GM12878 (cell line): ENCODE measurements at regions not wholly inside any gene's neighbourhood (a gene's known extent, or its start where the extent isn't known, plus 50 kb on each side); places are given as distances from the start of the nearest gene placed in this dataset.

Experiments
- ATAC-seq: fragments of 200-7000 bp; cut with Tn5 transposase; 3 replicates; pipeline ENCODE4 v1.9.1; 2020; ENCODE audit warnings: mild to moderate bottlenecking, moderate library complexity
- BruUV-seq: library from RNA; stranded (reverse); fragments of 400-500 nt; replicated peaks from 2 replicates; lab custom pipeline; 2021; lab: Mats Ljungman, UMichigan
- CTCF ChIA-PET: fragments of 300-600 bp; sonication (Branson Sonifier 250); formaldehyde crosslinking; extraction: SDS; loops from one replicate; lab custom pipeline; 2021; ENCODE audit warnings: inconsistent platforms; lab: Yijun Ruan, JAX
- POLR2A ChIA-PET: fragments of 350-600 bp; formaldehyde crosslinking; extraction: SDS; loops from one replicate; lab custom pipeline; 2021; ENCODE audit warnings: inconsistent platforms; lab: Charles Lee
- RAD21 ChIA-PET: fragments of 300-600 bp; sonication (Branson Sonifier 250); formaldehyde crosslinking; loops from one replicate; lab custom pipeline; 2023; ENCODE audit warnings: antibody characterized with exemption; ENCODE audit not compliant: unreplicated experiment; lab: Charles Lee
- SMC1A ChIA-PET: fragments of 300-600 bp; sonication (Branson Sonifier 250); formaldehyde crosslinking; loops from one replicate; lab custom pipeline; 2023; ENCODE audit not compliant: unreplicated experiment, uncharacterized antibody; lab: Charles Lee
- DNase-seq: peaks from one replicate; pipeline ENCODE4 v3.0.0-alpha.2; 2011; ENCODE audit warnings: low read depth, low spot score
- FAIRE-seq: peaks from 3 replicates; lab custom pipeline; 2011; peaks lifted over from hg19 to GRCh38; lab: Jason Lieb, UNC
- H2AFZ ChIP-seq: 2 replicates; pipeline ENCODE4 v1.6.0; 2011; ENCODE audit warnings: low read depth, low read length, control low read depth; ENCODE audit not compliant: control insufficient read depth
- H3K27ac ChIP-seq: 2 replicates; pipeline ENCODE4 v1.5.1; 2011; ENCODE audit warnings: control low read depth; ENCODE audit not compliant: control insufficient read depth, insufficient read depth
- H3K27me3 ChIP-seq, 2 experiments: replicated peaks in 1 of 2; 2 replicates each; pipeline versions ENCODE4 v1.6.0 to v1.6.1; 2011; ENCODE audit warnings: low read length in 1 of 2; ENCODE audit not compliant: control insufficient read depth in 2 of 2, insufficient read depth in 2 of 2
- H3K36me3 ChIP-seq, 2 experiments: 2 replicates each; pipeline ENCODE4 v1.5.1; 2011; ENCODE audit warnings: low read length in 1 of 2; ENCODE audit not compliant: control insufficient read depth in 2 of 2, insufficient read depth in 2 of 2
- H3K4me1 ChIP-seq: 2 replicates; pipeline ENCODE4 v1.6.1; 2011; ENCODE audit warnings: mild to moderate bottlenecking, low read length, moderate library complexity, mixed read lengths; ENCODE audit not compliant: control insufficient read depth, insufficient read depth
- H3K4me2 ChIP-seq: 2 replicates; pipeline ENCODE4 v1.6.0; 2011; ENCODE audit warnings: control low read depth; ENCODE audit not compliant: control insufficient read depth, insufficient read depth
- H3K4me3 ChIP-seq: fragments of 200-600 bp; sonication (generic); 2 replicates; pipeline ENCODE4 v1.5.1; 2016
- H3K79me2 ChIP-seq: 2 replicates; pipeline ENCODE4 v1.6.0; 2011; ENCODE audit warnings: low read length; ENCODE audit not compliant: control insufficient read depth, insufficient read depth
- H3K9ac ChIP-seq: 2 replicates; pipeline ENCODE4 v1.8.0; 2011; ENCODE audit warnings: low read length, control low read depth, mixed read lengths; ENCODE audit not compliant: control insufficient read depth, insufficient read depth
- H3K9me3 ChIP-seq: replicated peaks from 3 replicates; pipeline ENCODE4 v1.5.1; 2011; ENCODE audit warnings: mild to moderate bottlenecking, low read length; ENCODE audit not compliant: control insufficient read depth, insufficient read depth
- H4K20me1 ChIP-seq: 2 replicates; pipeline ENCODE4 v1.6.0; 2011; ENCODE audit not compliant: control insufficient read depth, insufficient read depth
- CBFB ChIP-seq: IDR thresholded peaks from 2 replicates; pipeline ENCODE4 v1.6.1; 2016; ENCODE audit warnings: antibody characterized with exemption, low read depth
- CBX5 ChIP-seq: sonication (generic); IDR thresholded peaks from 2 replicates; pipeline ENCODE4 v1.6.1; 2016; ENCODE audit warnings: low read depth, moderate library complexity, mild to moderate bottlenecking, inconsistent platforms
- CEBPZ ChIP-seq: fragments of 150-350 bp; IDR thresholded peaks from 2 replicates; pipeline ENCODE4 v1.6.1; 2016; ENCODE audit warnings: low read depth, low read length
- HDAC6 ChIP-seq: fragments of 200-600 bp; sonication (generic); IDR thresholded peaks from one replicate; pipeline ENCODE4 v1.8.0; 2017; ENCODE audit warnings: antibody characterized with exemption; ENCODE audit not compliant: unreplicated experiment
- MEF2A ChIP-seq: IDR thresholded peaks from 2 replicates; pipeline ENCODE4 v1.6.1; 2011; ENCODE audit warnings: low read depth, mild to moderate bottlenecking, low read length, moderate library complexity; ENCODE audit not compliant: insufficient read depth
- POLR2A ChIP-seq: IDR thresholded peaks from 2 replicates; pipeline ENCODE4 v1.6.1; 2011; ENCODE audit warnings: low read depth, mild to moderate bottlenecking, low read length
- POLR2AphosphoS5 ChIP-seq: IDR thresholded peaks from 2 replicates; pipeline ENCODE4 v1.6.1; 2011; ENCODE audit warnings: mild to moderate bottlenecking, low read length, inconsistent platforms
- RB1 ChIP-seq: fragments of 450-650 bp; formaldehyde crosslinking; IDR thresholded peaks from 2 replicates; pipeline ENCODE4 v1.6.1; 2017; ENCODE audit warnings: mild to moderate bottlenecking, borderline replicate concordance
- RELA ChIP-seq: fragments of 450-650 bp; IDR thresholded peaks from 2 replicates; pipeline ENCODE4 v1.8.0; 2014; ENCODE audit warnings: borderline replicate concordance; ENCODE audit not compliant: partially characterized antibody
- RFX5 ChIP-seq: IDR thresholded peaks from 2 replicates; pipeline ENCODE4 v1.6.1; 2011; ENCODE audit warnings: low read depth, low read length, improper control_type of control experiment
- SIN3A ChIP-seq: IDR thresholded peaks from 2 replicates; pipeline ENCODE4 v1.6.1; 2012; ENCODE audit warnings: low read depth, low read length, improper control_type of control experiment
- TCF7 ChIP-seq: IDR thresholded peaks from 2 replicates; pipeline ENCODE4 v1.6.1; 2014; ENCODE audit warnings: antibody characterized with exemption, borderline replicate concordance
- ZBED1 ChIP-seq: IDR thresholded peaks from 2 replicates; pipeline ENCODE4 v1.6.1; 2016; ENCODE audit warnings: borderline replicate concordance
- ZNF217 ChIP-seq: fragments of 450-650 bp; IDR thresholded peaks from 2 replicates; pipeline ENCODE4 v1.6.1; 2017; ENCODE audit warnings: antibody characterized with exemption, mild to moderate bottlenecking
- ZNF274 ChIP-seq: IDR thresholded peaks from one replicate; pipeline ENCODE4 v1.8.0; 2011; ENCODE audit not compliant: insufficient read length, insufficient read depth
- WGBS: methylation state at CpG from one replicate; pipeline ENCODE4 v1.1.6; 2016; ENCODE audit warnings: low lambda C conversion rate; ENCODE audit not compliant: insufficient replicate concordance, insufficient coverage; ENCODE audit errors: missing lambda C conversion rate; 5-methylcytosine and 5-hydroxymethylcytosine counted together
- in situ Hi-C: fragments of 300-500 bp; cut with MboI; formaldehyde crosslinking; loops from 9 replicates; pipeline ENCODE4 v1.14.3; 2018; ENCODE audit warnings: mixed read lengths
- intact Hi-C: fragments of 100-400 bp; cut with micrococcal nuclease; formaldehyde crosslinking; loops from one replicate; pipeline ENCODE4 v1.14.2; 2022; ENCODE audit not compliant: unreplicated experiment

GRCh38 chr5:10894445-10895054 is 133.5 kb upstream of the DAP start:
- 25% methylated on average over 9 of the region's 9 CpGs for WGBS
- SMC1A ChIA-PET: no interaction called here

More at GRCh38 chr5:10894445-10895054, 133.5 kb upstream of the DAP start:
- no peak overlapping the region for H3K4me3 ChIP-seq
- TF ChIP-seq RELA (no peak), MEF2A (no peak), POLR2AphosphoS5 (no peak), CBX5 (no peak), TCF7 (no peak), SIN3A (no peak), HDAC6 (no peak), CBFB (no peak), POLR2A (no peak), RB1 (no peak), ZNF217 (no peak), CEBPZ (no peak), RFX5 (no peak), ZBED1 (no peak), ZNF274 (no peak)
- H3K27me3 ChIP-seq: no peaks in the 10 kb centered on the region
- RAD21 ChIA-PET: no interaction called here
- no TSS peak for BruUV-seq
- ATAC-seq: no peak
- H3K9me3 ChIP-seq: no peaks in the 10 kb centered on the region
- DNase-seq: no peak
- H4K20me1 ChIP-seq: no peaks in the 10 kb centered on the region
- in situ Hi-C loops: no loop called here
- no peaks in the 10 kb centered on the region for H3K79me2 ChIP-seq
- no peak overlapping the region for H3K27ac ChIP-seq
- no peak overlapping the region for H2AFZ ChIP-seq
- no peaks in the 10 kb centered on the region for H3K4me1 ChIP-seq
- H3K4me2 ChIP-seq: no peak overlapping the region
- intact Hi-C loops: no loop called here
- H3K9ac ChIP-seq: no peak overlapping the region
- no peaks in the 10 kb centered on the region for H3K36me3 ChIP-seq
- POLR2A ChIA-PET: no interaction called here
- CTCF ChIA-PET: no interaction called here
- no peak for FAIRE-seq
